NCI-H1105 treated with DMSO at 0.1 percent for 48 hours (cell line): ENCODE measurements at regions not wholly inside any gene's neighbourhood (a gene's known extent, or its start where the extent isn't known, plus 50 kb on each side); places are given as distances from the start of the nearest gene placed in this dataset.
"Not testable (repeated sequence)": the region's sequence is repeated elsewhere in the genome, so short reads cannot be mapped to it uniquely, and the experiment has no call there.

Experiments used
- DNase-seq: peaks from one replicate; lab custom pipeline; 2025; lab: John Stamatoyannopoulos, UW

DNA sequence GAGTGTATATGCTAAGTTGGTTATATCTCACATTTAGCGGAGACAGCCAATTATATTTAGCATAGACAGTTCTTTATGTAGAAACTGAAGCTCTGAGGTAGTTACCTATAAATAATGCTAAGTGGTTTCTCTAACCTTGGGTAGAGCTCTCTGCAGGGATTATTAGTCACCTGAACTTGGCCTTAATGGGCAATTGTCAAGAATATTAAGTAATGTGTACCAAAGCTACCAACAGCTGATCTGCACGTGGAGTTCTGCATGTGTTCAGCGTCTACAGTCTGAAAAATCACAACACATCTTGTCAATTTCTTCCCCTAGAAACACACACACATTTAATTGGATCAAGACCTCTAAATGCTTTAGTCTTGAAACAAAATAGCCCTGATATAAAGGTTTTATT lies 740.6 kb upstream of the FAM241A start:
- DNase-seq: no peak

DNA sequence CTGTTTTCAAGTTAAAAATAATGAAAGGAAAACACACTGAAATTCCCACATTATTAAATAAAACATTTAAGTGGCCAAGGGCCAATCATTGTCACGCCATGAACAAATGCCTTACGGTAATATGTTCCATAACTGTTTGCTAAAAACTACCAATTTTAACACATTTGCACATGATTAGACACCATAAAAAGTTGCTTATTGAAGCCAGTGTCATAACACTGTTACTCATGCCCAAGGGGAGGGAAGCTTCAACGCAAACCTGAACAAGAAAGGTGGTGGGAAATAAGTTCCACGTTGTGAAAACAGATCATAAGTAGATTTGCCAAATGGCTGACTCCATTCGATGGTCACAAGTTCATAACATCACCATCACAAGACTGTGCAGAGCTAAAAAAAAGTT lies 739.3 kb upstream of the FAM241A start:
- no peak for DNase-seq

- DNase-seq: no peak
Measured at GRCh38 chr4:111410571-111410970, 734.7 kb upstream of the FAM241A start.

DNA sequence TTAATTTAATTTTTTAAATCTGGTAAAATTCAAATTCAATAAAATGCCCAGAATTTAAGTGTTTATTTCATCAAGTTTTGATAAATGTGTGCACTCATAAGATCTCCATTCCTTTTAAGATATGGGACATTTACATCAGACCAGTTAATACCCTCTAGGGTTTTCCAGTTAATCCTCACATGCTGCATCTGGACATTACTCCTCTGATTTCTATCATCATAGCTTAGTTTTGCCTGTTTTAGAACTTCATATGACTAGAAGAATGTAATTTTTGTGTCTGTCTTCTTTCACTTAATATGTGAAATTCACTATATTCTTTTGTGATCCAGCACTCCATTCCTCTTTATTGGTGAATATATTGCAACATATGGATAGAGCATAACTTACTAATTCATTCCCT lies 727.7 kb upstream of the FAM241A start:
- no peak for DNase-seq

DNA sequence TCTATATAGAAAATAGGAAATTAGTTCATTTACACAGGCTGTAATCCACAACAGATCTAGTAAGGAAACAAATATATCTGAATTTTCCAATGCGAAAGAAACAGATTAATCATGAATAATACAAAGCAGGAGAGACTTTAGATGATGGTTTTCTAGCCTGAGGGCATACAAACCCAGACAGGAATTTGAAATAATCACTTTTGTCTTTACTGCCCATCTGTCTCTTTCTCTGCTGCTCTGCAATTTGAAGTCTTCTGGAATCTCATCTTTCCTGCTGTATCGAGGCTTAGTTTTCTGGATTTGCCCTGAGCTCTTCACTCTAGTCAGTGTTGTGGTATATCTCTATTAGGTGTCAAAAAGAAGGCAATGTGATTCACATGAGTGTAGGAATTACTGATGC lies 711.8 kb upstream of the FAM241A start:
- no peak for DNase-seq

GRCh38 chr4:111434586-111434985 lies 710.7 kb upstream of the FAM241A start:
- DNase-seq: peak; percentile 3

DNA sequence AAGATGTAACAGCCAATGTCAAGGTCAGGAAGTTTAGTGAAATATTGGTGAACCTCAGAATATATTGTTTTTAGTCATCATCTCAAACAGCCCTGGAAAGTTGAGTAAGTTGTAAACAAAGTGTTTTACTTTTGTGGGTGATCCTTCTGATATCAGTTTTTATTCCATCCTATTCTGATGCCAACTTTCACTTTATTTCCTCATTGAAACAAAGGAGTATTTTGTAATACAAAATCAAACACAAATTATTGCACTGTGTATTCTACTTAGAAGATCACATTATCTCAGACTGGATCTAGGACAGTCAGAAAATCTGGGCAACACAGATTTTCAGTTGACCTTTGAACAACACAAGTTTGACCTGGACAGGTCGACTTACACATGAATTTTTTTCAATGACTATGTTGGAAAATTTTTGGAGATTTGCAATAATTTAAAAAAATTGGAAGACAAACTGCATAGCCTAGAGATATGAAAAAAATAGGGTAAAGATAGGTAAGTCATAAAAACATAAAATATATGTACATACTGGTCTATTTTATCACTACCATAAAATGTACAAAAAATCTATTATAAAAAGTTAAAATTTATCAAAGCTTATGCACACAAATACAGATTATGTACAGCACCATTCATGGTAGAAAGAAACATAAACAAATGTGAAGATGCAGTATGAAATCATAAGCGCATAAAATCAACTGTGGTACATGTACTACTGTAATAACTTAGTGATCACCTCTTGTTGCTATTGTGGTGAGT lies 709.1 kb upstream of the FAM241A start:
- no peak for DNase-seq

DNA sequence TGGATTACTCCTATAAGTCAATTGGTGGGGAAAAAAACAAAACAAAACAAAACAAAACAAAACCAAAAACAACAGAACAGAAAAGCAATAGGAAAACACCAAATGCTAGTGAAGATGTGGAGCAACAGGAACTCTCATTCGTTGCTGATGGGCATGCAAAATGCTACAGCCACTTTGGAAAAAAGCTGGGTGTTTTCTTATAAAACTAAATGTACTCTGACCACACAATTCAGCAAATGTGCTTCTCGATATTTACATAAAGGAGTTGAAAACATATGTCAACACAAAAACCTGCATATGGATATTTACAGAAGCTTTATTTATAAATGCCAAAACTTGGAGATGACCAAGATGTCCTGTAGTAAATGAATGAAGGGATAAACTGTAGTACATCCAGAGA lies 703.6 kb upstream of the FAM241A start:
- DNase-seq: no peak

GRCh38 chr4:111444836-111445235 lies 700.4 kb upstream of the FAM241A start:
- DNase-seq: not testable (repeated sequence)

DNA sequence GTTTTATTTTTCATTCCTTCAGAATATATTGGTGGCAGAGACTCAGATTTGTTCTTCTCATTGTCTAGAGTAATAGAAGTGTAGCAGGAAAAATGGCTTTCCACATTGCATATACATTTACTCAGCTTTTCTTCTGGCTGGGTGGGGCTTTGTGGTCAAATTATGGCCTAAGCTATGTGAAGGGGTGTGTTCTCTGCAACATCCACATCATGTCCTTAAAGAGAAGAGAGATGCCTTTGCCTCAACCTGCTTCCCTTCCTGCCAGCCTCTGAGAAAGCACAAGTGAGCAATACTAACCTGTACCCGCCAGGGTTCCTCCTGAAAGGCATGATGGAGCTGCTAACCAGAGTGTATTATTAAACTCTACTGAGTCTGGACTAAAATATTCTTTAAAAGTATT lies 695.6 kb upstream of the FAM241A start:
- no peak for DNase-seq

DNA sequence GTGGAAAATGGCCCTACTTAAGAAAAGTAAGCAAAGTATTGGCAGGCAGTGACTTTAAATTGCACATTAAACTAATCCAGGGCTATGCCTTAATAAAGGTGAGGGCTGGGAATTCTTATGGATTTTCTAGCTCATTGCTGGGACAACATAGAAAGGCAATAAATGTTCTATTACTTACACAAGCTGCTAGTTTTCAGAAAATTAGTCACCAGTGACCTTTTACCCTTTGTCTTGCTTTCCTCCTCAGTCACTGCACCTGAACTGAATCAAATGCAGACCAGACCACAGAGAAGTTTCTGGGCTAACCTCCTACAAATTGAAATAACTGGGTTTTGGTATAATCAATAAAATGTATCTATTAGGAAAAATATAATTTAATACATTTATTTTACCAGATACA lies 694.4 kb upstream of the FAM241A start:
- no peak for DNase-seq

DNA sequence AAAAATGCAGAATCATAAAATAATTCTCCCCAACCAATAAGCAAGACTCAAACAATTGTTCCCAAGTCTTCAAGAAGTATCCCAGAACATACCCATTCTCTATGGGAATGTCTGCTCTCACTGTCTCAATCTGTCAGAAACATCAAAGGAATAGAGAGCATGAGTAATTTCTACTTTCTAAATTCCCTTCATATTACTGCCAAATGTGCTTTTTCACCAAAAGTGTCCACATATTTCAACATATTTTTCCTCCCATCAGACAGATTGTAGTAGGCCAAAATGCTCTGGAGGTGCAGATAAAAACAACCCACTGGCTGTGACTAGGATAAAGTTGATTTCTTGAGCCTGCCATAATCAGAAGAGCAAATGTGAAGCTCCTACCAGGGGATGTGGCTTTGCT lies 692.0 kb upstream of the FAM241A start:
- no peak for DNase-seq

DNA sequence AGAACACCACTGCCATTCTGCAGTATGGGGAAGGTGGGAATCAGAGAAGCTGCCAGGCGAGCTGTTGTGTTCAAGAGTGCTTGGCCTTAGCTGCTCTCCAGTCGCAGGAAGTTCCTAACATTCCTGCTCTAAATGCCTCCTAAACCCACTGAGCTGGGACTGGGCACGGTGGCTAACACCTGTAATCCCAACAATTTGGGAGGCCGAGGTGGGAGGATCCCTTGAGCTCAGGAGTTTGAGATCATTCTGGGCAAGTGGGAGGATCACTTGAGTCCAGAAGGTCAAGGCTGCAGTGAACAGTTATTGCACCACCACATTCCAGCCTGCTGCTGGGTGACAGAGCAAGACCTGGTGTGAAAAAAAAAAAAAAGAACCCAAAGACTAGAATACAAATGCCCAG lies 690.3 kb upstream of the FAM241A start:
- no peak for DNase-seq

- DNase-seq: no peak
Measured at GRCh38 chr4:111464251-111465045, 680.8 kb upstream of the FAM241A start.

DNA sequence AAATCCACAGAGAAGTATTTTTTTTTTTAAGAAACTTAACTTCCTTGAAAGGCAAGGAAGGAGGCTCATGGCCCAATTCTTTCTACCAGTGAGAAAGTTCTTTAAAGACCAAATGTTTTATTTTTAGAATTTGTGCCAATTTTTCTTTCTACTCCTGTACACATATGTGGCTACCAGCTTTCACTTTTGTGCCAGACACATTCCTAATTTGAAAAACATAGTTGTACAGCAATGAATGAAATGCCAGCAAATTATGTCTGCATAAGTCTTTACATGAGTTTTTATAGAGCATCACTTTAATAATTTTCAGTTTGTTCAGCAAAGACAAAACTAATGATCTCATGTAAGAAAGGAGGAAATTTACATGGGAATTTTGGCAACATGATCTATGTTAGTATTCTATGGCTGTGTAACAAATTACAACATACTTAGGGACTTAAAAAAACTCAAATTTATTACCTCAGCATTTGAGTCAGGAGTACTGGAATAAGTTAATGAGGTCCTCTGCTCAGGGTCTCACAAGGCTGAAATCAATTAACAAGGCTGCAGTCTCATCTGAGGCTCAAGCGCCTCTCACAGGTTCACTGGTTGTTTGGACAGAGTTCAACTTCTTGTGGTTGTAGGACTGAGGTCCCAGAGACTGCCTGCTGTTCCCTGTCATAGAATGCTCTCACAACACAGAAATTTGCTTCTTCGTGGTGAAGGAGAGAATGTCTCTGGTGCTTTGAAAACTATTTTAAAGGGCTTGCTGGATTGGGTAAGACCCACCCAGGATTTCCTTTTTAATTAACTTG lies 678.2 kb upstream of the FAM241A start:
- no peak for DNase-seq

DNA sequence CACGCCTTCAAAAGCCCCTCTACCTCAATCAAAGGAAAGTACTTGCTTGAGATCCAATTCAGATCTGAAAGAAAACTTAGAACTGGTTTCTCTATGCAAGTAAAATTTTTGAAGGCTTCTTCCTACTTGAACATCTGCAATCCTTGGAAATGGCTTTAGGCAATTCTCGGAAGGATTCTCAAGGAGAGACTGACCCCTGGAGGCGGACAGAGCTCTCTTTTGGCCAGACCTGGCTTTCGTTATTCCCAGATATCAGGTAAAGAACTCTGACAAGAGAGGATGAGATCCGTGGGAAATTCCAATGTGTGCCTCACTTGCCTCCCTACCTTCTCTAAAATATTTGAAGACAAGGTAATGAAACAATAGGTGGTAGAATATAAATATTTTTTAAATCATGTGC lies 670.3 kb upstream of the FAM241A start:
- no peak for DNase-seq

- DNase-seq: no peak
Measured at GRCh38 chr4:111475666-111476065, 669.6 kb upstream of the FAM241A start.

GRCh38 chr4:111480510-111480909 lies 664.7 kb upstream of the FAM241A start:
- no peak for DNase-seq

GRCh38 chr4:111483375-111484169 lies 661.7 kb upstream of the FAM241A start:
- no peak for DNase-seq

DNA sequence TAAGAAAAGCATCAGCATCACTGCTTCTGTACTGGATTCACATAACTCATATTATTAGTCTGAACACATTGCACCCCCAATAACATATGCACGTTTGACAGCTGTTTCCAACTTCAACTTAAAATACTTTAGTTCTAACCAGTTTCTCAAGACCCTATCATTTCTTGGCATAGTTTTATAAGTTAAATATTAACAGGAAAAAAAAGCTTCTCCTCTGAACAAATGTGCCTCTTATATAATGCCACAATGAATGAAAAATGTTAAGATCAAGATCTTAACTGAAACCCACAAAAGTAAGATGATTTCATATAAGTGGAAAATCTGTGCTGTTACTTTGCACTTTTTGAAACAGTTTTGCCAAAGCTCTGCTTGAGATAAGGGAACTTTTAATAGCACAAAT lies 652.8 kb upstream of the FAM241A start:
- no peak for DNase-seq

DNA sequence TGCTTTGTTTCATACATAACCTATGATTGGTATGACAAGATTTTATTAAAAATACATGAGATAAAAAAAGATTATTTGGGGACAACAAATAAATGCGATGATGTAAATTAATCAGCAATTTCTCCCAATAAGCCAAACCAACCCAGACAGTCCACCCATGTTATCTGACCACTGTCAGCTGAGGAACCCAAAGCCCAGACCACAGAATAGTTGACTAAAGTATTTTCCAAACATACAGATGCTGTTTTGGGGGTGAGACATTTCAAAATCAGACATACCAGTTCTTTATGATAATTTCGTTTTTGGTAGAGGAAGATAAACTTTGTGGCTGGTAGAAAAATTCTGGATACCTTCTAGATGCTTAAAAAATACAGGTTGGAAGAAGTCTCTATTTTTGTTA lies 650.8 kb upstream of the FAM241A start:
- DNase-seq: no peak

DNA sequence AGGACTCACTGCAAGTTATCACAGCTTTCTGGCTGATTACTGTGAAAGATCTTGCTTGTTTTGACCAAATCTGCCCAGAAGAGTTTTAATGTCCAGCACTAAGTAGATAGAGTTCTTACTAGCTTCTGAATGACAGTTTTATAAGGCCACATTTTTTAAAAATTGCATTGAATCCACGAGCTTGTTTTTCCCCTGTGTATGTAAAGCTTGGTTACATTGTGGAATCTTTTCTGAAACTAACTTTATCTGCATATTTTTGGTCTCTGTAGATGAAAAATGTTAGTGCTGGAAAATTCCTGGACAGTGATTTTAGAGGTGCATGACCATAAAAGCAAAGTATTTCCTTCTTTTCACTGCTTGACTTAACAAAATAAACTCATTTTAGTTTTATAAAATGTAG lies 650.3 kb upstream of the FAM241A start:
- DNase-seq: no peak
